Activated CD4-positive, alpha-beta T cell treated with anti-CD3 and anti-CD28 coated beads, Interleukin-2, Interleukin-4, amounts not matched to agents 100 ng/mL and 50 ng/mL, durations not matched to agents 16 hours and 8 hours (primary cell): ENCODE measurements at regions not wholly inside any gene's neighbourhood (a gene's known extent, or its start where the extent isn't known, plus 50 kb on each side); places are given as distances from the start of the nearest gene placed in this dataset.
"Not testable (repeated sequence)": the region's sequence is repeated elsewhere in the genome, so short reads cannot be mapped to it uniquely, and the experiment has no call there.

Experiments used
- DNase-seq: peaks from one replicate; pipeline ENCODE4 v3.0.0-alpha.2; 2020; ENCODE audit warnings: low spot score

- no peak for DNase-seq
Measured at GRCh38 chr3:177713928-177714900, 516.9 kb upstream of the TBL1XR1 start.

DNA sequence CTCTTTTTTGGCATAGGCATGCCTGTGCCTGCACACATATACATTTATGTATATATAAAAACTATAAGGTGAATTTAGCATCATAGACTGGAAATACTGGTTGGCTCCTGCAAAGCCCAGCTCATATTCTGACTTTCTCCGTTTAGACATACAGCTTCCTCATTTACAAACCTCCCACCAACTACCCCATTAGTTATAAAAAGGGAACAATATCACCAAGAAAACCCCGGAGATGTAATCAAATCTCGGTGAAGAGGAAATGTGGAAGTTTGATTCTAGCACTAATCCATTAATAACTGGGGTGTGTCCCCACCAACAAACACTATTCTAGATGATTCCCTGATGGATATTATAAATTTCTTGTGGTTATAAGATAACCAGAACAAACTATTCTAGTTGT, 517.7 kb upstream of the TBL1XR1 start:
- DNase-seq = no peak

GRCh38 chr3:177715980-177716379, 518.7 kb upstream of the TBL1XR1 start:
- no peak for DNase-seq

GRCh38 chr3:177720927-177721326, 523.6 kb upstream of the TBL1XR1 start:
- DNase-seq = not testable (repeated sequence)

- no peak for DNase-seq
Measured at GRCh38 chr3:177721864-177722785, 524.8 kb upstream of the TBL1XR1 start.

GRCh38 chr3:177724020-177724638, 526.8 kb upstream of the TBL1XR1 start:
- no peak for DNase-seq

DNA sequence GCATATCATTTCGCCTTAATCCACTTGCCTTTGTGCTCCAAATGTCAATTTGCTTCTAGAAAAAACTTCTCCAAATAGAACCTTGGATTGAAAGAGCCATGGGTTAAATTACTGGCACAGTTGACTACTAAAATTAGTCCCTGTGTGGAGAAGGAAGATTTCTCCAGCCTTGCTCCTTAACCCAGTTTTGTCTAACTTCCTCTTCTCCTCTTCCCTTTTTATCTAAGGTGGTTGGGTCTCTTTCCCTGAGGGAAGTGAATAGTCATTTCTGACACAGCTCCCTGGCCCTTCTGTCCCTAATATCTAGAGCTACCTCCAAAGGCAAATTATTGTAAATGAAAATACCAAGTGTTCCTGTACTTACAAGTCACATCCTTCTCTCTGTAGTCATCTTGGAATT, 527.9 kb upstream of the TBL1XR1 start:
- DNase-seq = no peak

GRCh38 chr3:177726807-177727206, 529.5 kb upstream of the TBL1XR1 start:
- DNase-seq = no peak

DNA sequence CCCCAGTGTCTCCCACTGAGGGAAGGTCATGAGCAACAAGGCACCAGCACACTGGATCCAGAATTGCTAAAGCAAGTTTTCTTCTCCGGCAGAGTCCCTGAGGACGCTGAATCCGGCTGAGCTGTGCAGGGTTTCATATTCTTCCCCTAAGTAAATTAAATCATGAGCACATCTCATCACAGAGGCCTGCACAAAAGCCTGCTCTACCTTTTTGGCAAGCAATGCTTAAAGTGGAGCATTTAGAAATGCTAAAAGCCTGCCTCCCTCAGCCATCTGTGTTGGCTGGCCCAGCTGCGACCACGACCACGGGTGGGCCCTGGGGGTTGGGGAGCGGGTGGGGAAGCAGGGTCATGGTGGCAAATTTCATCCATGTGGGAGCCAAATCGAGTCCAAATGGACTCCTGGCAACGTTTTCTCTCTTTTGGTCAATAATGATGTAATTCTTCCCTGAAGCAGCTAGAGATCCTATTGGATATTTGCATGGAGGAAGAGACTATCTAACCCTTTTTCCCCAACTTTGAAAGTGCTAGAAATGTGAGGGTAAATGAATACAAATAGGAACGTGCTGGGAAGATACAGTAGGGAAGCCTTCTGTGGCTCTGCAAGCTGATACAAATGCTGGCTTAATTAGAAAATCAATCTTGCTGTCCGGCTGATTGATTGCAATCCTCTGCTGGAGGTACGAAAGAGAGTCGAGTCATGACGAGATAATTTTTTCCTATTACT, 532.8 kb upstream of the TBL1XR1 start:
- DNase-seq = no peak

DNA sequence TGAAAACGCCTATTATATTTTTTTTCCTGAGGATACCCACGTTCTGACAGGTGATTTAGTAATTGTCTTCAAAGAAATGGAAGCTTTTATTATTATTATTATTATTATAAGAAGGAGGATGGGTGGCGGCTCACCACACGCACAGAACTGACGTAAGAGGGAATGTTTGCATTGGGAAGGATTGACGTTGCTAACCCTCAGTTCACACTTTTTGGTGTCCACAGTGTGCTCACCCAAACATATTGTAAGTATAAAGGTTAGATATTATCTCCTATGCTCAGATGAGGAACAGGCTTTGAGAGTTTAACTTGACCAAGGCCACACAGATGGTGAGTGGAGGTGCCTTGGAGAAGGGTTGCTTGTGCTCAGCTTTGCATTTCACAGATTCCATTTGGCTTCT, 533.5 kb upstream of the TBL1XR1 start:
- DNase-seq = no peak

DNA sequence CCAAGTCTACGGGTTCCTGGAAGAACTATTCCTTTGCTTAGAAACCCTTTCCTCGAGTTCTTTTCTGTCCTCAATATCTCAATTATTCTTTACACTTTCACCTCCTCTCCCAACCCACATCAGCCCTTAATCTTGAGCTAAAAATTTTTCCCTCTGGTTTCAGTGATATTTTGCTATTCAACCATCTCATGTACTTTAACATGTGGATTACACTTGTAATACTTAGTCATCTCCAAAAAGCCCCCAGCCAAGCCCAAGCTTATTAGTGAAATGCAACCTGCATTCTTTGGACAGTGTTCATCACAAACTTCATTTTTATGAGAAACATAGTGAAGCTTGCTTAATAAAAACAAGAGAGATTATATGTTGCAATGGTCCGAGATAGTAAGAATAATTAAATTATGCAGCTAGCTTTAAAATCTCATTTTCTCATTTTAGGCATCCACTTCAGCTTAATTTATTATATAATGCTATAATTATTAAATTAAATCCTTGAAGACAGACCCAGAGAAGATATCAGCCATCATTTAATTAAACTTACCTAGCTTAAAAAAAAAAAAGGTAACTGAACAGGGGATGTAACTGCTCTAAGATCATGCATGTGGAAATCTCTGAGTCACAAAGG, 534.5 kb upstream of the TBL1XR1 start:
- no peak for DNase-seq

DNA sequence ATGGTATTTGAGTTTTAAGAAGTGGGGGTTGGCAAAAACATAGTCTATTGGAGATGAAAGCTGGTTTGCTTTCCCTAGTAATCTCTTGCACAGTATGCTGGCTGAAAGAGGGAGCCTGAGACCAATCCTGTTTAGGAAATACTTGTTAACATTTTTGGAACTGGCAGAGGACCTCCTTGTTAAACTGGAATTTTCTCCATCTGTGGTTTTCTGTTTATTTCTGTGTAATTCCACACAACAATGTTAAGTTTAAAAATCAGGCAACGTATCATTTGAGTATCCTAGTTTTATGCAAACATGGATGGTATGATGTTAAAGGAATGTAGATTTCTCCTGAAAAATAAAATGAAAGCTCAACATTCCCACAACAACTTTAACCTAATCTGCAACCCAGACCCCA, 536.0 kb upstream of the TBL1XR1 start:
- no peak for DNase-seq

DNA sequence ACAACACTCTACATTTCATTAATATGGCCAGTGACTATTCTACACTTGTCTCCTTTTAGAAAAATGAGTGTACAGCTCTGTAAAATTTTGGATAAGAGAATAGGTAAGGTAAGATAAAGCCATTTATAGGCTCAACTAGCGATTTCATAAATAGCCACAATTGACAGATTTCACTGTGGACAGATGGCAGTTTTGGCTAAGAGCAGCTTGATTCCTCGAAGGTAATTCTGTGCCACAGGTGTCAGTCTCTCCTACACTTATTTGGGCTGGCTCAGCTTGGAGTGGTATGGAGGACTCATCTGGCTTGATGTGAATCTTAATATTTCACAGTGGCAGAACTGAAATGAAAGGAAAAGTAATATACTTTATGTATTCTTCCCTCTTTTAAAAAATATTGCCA, 536.7 kb upstream of the TBL1XR1 start:
- no peak for DNase-seq

DNA sequence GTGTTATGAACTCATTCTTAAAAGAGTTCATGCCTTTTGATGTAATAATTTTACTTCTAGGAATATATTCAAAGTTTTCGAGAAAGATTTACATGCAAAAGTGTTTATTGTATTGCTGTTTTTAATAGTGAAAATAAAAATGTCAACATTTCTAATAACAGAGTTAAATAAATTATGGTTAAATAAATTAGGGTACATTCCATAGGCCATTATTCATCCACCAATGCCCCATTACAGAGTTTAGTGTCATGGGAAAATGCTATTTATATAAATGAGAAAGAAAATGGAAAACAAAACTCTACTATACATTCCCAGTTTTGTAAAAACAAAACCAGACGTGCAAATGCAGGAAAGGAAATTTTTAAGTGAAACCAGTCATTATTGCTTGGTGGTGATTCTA, 538.1 kb upstream of the TBL1XR1 start:
- no peak for DNase-seq

GRCh38 chr3:177739461-177739860, 542.2 kb upstream of the TBL1XR1 start:
- no peak for DNase-seq

DNA sequence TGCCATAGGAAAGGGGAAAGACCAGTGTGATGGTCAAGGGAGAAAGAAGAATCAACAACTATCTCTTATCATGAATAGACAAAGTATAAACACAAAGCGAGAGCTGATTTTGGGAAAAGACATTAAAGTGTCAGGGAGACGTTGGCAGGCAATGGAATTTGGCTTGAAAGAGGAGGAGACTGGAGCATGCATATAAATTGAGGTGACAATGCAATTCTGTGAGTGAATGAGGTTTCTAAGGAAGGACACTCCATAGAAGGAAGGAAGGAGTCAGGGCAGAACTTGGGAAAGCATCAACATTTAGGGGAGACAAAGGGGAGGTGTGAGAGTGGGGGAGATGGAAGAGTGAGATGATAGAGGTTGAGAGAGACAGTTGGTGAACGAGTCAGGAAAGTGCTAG, 543.0 kb upstream of the TBL1XR1 start:
- DNase-seq = no peak

- DNase-seq = no peak
Measured at GRCh38 chr3:177742273-177742672, 545.0 kb upstream of the TBL1XR1 start.

- no peak for DNase-seq
Measured at GRCh38 chr3:177743173-177743890, 546.0 kb upstream of the TBL1XR1 start.

DNA sequence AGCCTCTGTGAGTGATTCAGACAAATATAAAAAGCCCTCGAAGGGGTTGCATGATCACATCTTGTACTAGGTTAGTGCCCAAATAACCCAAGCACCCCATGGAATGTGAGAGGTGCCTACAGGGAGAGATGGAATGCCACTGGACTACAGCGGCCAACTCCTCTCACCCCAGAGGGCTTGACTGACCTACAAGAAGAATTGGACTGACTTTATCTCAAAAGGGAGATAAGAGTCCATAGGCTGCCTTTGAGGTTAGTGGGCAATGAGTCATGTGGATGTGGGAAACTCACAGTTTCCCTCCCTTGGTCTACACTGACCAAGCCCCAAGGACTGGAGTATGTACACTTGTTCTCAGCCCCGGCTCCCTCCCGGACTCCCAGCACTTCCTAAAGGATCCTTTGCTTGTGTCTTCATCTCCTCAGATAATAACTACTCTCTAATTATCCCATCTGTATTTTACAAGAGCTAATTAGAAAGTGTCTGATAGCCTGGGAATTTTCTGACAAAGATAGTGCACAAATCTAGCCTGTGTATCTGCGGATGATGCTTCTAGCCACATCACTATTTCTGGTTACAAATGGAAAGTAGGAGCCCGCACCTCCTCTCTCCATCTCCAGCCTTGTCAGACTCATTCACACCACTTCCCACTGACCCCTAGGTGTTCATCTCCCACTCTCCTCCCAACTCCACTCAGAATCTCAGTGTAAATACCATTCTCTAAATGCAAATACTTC, 547.8 kb upstream of the TBL1XR1 start:
- no peak for DNase-seq

DNA sequence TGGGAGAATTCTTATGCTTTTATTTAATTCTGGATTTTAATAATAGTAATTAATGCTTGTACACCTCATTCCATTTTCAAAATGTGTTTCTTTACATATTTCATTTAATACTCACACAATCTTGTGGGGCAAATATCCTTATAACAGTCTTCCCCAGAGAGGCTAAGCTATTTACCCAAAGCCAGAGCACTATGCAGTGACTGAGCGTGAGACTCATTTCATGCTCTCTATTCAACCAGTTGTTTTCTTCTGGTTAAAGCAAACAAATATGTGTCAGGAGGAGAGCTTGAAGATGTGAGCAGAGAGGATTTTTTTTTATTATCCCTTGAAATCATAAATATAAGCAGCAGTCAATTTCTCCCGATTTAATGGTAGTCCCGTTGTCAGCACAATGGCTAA, 548.3 kb upstream of the TBL1XR1 start:
- no peak for DNase-seq
